Left hindlimb (tissue), 1 donor: ENCODE measurements at regions not wholly inside any gene's neighbourhood (a gene's known extent, or its start where the extent isn't known, plus 50 kb on each side); places are given as distances from the start of the nearest gene placed in this dataset.
"Not testable (repeated sequence)": the region's sequence is repeated elsewhere in the genome, so short reads cannot be mapped to it uniquely, and the experiment has no call there.

Source experiments
- DNase-seq: peaks from one replicate; pipeline ENCODE4 v3.0.0-alpha.2; 2018

DNA sequence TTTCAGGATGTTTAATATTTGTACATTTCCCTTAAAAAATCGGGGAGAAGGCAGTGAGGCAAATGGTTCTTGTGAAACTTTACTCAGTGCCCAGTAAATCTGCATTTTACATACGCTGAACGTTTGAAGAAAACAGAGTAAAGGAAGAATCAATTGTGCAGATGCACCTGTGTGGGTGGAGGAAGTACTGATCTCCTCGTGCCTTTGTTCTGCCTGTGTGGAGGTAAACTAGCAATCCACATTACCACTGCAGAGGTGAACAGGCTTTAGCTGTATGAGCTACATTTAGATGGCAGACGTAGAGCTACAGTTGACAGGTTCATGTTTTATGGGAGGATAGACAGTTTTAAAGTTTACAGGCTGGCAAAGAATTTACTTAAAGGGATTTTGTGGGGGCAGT lies 62.7 kb upstream of the VIPR2 start:
- DNase-seq = no peak

DNA sequence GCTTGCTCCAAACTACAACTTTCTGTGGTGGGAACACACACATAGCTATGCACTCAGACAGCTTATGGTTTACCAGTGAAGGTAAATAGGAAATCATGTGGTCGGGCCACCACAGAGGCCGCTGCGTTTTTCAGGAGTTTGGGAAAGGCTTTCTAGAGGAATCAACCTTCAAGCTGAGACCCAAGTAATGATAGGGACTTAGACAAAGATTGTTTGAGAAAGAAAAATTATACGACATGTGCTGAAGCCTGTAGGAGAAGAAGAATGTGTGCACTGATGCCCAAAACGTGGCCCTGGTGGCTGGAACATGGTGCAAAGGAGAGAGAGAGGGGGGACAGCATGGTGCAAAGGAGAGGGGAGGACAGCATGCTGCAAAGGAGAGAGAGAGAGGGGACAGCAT lies 61.2 kb upstream of the VIPR2 start:
- DNase-seq = no peak

DNA sequence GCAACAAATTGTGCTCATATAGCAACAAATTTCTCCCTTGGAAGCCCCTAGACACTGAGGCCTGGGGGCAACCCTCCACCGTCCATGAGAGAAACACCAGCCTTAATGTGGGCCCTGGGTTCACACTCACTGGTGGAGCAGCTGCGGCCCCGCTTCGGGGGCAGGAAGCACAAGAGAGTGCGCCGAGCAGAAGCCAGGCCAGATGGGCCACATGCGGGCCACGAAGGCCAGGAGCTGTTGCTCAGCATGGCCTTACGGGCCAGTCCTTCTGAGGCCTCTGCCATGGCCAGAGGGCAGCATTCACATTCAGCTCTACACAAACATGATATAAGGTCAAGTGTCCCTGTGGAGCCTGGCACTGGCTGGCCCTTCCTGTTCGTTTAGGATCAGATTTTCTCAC lies 60.0 kb upstream of the VIPR2 start:
- DNase-seq = no peak

DNA sequence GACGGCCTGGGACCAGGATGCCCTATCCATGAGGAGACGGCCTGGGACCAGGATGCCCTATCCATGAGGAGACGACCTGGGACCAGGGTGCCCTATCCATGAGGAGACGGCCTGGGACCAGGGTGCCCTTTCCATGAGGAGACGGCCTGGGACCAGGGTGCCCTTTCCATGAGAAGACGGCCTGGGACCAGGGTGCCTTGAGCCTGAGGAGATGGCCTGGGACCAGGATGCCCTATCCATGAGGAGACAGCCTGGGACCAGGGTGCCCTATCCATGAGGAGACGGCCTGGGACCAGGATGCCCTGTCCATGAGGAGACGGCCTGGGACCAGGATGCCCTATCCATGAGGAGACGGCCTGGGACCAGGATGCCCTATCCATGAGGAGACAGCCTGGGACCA lies 58.6 kb upstream of the VIPR2 start:
- not testable (repeated sequence) for DNase-seq

DNA sequence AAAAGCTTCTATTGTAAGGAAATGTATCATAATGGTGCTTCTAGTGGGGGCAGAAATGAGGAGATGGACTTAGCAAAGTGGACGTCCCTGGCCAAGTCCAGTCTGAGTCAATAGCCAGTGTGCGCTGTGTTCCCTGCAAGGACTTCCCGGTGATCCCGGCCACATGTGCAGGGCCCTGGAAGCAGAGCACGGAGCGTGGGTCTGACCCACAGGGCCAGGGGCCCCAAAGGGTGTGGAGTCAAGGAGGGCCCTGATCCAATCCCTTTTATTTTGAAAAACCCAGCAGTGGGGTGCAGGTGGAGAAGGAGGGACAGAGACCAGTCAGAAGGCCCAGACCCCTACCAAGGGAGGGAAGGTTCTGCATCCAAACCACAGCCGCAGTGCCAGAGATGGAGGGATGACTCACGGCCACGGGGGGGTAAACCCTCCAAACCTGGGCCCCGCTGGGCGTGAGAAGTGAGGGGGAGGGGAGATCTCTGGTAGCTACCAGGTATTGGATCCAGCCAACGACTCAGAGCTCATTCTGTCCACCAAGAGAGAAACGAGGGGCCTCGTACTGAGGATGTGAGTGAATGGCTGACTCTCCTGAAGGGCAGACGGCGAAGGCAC lies 57.2 kb upstream of the VIPR2 start:
- no peak for DNase-seq

DNA sequence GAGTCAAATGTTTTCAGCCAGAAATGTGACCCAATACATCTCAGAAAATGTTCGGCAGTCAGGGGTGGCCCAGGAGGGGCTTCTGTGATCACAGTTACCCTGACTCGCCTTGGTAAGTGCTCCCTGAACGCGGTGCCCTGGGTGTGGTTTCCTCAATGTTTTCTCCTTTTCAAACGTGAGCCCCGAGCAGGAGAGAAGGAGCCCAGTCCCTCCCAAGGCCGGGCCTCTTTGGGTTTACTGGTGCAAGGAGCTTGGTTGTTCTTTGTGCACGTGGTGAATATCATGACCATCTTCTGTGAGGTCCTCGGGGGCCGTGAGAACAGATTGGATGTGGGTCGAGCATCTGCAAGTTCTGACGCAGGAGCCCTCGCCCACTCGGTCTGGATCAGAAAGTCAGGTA lies 55.8 kb upstream of the VIPR2 start:
- DNase-seq = no peak

DNA sequence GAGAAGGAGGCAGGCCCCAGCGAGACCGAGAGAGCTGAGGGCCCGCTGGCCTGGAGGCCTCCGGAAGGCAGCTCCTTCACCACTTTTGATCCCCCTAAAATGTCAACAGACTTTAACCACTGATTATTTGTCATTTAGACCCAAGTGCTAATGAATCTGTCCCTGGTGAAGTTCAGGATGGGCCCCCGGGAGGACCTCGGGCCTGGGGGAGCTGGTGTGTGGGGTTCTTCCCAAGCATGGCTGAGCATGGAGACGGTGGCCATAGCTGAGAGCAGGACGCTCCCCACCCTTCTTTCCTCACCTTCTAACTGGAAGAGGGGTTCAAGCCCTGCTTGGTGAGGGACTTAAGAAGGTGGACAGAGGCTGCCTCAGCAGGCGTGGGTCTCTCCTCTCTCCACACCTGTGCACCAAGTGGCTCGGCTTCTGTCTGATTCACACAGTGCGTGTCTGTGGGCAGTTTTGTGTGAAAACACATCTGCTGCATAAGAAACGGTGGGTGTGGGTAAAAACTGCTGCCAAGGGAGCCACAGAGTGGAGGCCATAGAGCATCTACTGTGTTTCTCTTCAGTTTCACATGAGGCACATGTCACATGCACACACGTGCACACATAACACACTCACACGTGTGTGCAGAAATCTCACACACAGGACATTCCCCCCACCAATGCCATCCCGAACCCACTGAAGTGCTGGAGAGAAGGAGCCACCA lies 53.5 kb upstream of the VIPR2 start:
- no peak for DNase-seq

DNA sequence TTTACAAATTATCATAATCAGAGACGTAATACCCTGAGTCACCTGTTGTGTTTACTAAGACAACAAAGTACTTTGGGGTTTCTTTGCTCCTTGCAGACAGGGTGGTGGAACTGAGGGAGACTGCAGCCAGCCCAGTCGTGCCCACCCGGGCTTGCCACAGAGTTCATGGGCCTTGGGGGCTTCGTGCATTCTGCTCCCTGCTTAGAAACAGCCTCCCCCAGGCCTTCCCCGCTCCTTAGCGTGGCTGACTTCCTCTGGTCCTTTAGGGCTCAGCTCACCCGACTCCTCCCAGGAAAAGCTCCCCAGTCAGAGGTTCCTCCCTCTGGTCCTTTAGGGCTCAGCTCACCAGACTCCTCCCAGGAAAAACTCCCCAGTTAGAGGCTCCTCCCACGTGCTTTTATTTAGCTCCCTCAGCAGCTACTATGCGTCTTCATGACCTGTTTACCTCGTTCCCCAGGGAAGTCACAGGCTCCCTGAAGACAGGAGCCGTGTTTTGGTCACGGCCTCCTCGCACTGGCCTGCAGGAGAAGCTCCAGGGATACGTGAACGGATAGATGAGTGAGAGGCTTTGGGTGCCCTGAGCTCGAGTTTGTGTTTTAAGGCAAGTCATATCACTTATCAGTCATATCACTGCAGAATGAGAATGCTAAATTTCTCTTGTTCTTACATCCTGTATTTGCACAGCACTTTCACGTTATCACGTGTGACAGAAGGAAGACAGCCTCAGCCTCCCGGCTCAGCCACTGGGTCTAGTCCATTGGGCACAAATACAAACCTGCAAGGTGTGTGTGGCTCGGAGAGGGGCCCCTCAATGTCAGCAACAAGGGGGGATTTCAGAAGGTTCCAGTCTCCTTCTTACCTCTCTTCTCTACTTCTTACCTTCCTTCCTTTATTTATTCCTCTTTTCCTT lies 52.7 kb upstream of the VIPR2 start:
- no peak for DNase-seq

DNA sequence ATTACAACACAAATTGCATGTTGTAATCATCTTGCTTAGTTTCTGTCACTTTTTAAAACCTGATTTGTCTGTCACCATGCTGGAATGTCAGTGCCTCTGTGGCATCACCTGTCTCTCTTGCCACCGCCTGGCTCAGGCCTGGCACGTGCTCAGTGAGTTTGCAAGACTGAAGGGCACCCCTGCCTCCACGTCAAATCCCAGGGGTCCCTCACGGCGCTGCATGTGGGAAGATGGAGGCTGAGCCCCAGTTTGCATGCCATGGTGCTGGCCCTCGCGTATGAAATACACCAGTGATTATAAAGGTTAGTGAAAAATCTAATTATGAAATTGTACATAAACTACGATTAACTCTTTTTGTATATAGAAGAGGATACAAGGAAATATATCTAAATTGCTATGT lies 51.9 kb upstream of the VIPR2 start:
- no peak for DNase-seq

DNA sequence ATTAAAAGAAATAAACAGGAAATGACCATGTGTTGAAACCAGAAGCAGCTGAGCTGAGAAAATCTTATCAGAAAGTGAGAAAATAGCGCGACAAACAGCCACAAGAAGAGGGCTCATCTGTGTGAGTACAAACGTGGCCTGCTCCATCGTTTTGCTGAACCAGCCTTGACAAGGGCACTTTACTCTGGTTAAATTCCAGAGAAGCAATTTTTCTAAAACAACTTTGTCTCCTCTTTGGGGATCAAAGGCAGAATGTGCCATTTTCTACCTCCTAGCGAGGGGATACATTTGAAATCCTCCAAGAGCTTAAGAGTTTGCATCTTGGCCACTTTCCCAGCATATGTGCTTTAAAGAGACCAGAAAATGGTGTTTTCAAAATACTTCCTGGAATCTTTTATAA lies 51.3 kb upstream of the VIPR2 start:
- DNase-seq = no peak
